Endothelial cell (in vitro differentiated cells): ENCODE measurements at regions not wholly inside any gene's neighbourhood (a gene's known extent, or its start where the extent isn't known, plus 50 kb on each side); places are given as distances from the start of the nearest gene placed in this dataset.

Source experiments
- DNase-seq: peaks from one replicate; pipeline ENCODE4 v3.0.0; 2021; ENCODE audit warnings: low spot score
- H3K27ac Mint-ChIP-seq: one replicate; pipeline ENCODE4 v1.8.0; 2021; ENCODE audit warnings: mixed read lengths, inconsistent platforms; ENCODE audit not compliant: unreplicated experiment
- H3K27me3 Mint-ChIP-seq: one replicate; pipeline ENCODE4 v1.8.0; 2021; ENCODE audit warnings: mild to moderate bottlenecking, moderate library complexity, mixed read lengths, inconsistent platforms; ENCODE audit not compliant: unreplicated experiment
- H3K36me3 Mint-ChIP-seq: one replicate; pipeline ENCODE4 v1.8.0; 2021; ENCODE audit warnings: mild to moderate bottlenecking, low read depth, mixed read lengths, inconsistent platforms; ENCODE audit not compliant: unreplicated experiment
- H3K4me1 Mint-ChIP-seq: one replicate; pipeline ENCODE4 v1.8.0; 2021; ENCODE audit warnings: mild to moderate bottlenecking, mixed read lengths, inconsistent platforms; ENCODE audit not compliant: unreplicated experiment
- H3K4me3 Mint-ChIP-seq: one replicate; pipeline ENCODE4 v1.8.0; 2021; ENCODE audit warnings: mild to moderate bottlenecking, mixed read lengths, inconsistent platforms; ENCODE audit not compliant: unreplicated experiment
- H3K9me3 Mint-ChIP-seq: one replicate; pipeline ENCODE4 v1.8.0; 2021; ENCODE audit warnings: mixed read lengths, inconsistent platforms; ENCODE audit not compliant: unreplicated experiment
- TF ChIP-seq, protein P1 (sequence below): fragments of 200-600 bp; sonication (generic); IDR thresholded peaks from one replicate; pipeline ENCODE4 v1.5.0; 2021; ENCODE audit warnings: antibody characterized with exemption; ENCODE audit not compliant: unreplicated experiment

DNA sequence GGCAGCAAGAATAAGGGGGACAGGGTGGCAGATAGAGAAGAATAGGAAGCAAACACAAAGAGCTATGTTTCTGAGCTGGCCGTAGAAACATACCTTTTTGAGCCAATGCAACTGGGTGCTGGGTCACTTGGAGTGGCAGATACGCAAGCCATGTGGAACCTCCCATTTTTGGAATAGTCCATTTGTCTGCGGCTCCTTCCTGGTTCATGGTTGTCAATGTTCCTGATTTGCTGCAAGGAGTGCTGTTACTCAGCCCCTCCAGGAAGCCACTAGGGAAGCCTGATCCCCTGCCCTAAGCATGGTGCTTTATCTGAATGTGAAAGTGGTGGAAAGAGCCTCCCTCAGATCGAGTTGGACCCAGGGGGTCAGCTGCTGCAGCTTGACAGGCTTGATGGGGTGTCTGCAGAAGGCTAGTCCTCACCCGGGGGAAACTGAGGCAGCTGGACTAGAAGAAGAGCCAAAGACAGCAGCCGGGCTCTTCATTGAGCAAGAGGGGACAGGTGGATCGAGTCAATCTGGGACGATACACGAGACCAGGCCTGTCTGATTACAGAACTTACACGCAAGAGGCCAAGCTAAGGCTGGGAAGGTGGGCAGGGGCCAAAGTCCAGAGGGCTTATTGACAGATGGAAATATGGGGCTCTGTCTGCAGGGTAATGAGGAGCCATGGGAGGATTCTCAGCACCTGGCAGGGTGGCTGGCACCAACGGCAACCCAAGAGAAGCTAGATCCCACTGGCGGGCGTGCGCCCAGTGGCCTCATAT is 57.4 kb upstream of the CTNNBL1 start:
- no peak overlapping the region for H3K27ac Mint-ChIP-seq
- no peaks in the 10 kb centered on the region for H3K4me1 Mint-ChIP-seq
- no peaks in the 10 kb centered on the region for H3K9me3 Mint-ChIP-seq
- H3K4me3 Mint-ChIP-seq, result no peak overlapping the region
- DNase-seq, result no peak
- TF ChIP-seq, protein P1, sequence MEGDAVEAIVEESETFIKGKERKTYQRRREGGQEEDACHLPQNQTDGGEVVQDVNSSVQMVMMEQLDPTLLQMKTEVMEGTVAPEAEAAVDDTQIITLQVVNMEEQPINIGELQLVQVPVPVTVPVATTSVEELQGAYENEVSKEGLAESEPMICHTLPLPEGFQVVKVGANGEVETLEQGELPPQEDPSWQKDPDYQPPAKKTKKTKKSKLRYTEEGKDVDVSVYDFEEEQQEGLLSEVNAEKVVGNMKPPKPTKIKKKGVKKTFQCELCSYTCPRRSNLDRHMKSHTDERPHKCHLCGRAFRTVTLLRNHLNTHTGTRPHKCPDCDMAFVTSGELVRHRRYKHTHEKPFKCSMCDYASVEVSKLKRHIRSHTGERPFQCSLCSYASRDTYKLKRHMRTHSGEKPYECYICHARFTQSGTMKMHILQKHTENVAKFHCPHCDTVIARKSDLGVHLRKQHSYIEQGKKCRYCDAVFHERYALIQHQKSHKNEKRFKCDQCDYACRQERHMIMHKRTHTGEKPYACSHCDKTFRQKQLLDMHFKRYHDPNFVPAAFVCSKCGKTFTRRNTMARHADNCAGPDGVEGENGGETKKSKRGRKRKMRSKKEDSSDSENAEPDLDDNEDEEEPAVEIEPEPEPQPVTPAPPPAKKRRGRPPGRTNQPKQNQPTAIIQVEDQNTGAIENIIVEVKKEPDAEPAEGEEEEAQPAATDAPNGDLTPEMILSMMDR, result no peak
- peaks cover 8% of the 10 kb centered on the region for H3K36me3 Mint-ChIP-seq
- H3K27me3 Mint-ChIP-seq, result peaks cover 5% of the 10 kb centered on the region

- TF ChIP-seq, protein P1, result no peak
- Mint-ChIP-seq H3K27me3 (peaks cover 3% of the 10 kb centered on the region), H3K4me1 (no peaks in the 10 kb centered on the region), H3K4me3 (no peak overlapping the region), H3K27ac (no peak overlapping the region), H3K9me3 (no peaks in the 10 kb centered on the region), H3K36me3 (peaks cover 7% of the 10 kb centered on the region)
- DNase-seq, result no peak
Observed at GRCh38 chr20:37630993-37631392, 62.8 kb upstream of the CTNNBL1 start.

- H3K27me3 Mint-ChIP-seq, result peaks cover 1% of the 10 kb centered on the region
- H3K36me3 Mint-ChIP-seq, result no peaks in the 10 kb centered on the region
- no peak overlapping the region for H3K27ac Mint-ChIP-seq
- H3K4me1 Mint-ChIP-seq, result no peaks in the 10 kb centered on the region
- TF ChIP-seq, protein P1, result no peak
- H3K9me3 Mint-ChIP-seq, result no peaks in the 10 kb centered on the region
- no peak overlapping the region for H3K4me3 Mint-ChIP-seq
- DNase-seq, result no peak
Observed at GRCh38 chr20:37630166-37630565, 63.7 kb upstream of the CTNNBL1 start.

GRCh38 chr20:37627767-37628130 is 66.1 kb upstream of the CTNNBL1 start:
- DNase-seq, result no peak
- peaks cover 1% of the 10 kb centered on the region for H3K27me3 Mint-ChIP-seq
- H3K4me3 Mint-ChIP-seq, result no peak overlapping the region
- no peaks in the 10 kb centered on the region for H3K36me3 Mint-ChIP-seq
- no peaks in the 10 kb centered on the region for H3K9me3 Mint-ChIP-seq
- H3K4me1 Mint-ChIP-seq, result no peaks in the 10 kb centered on the region
- no peak overlapping the region for H3K27ac Mint-ChIP-seq
- TF ChIP-seq, protein P1, result no peak

DNA sequence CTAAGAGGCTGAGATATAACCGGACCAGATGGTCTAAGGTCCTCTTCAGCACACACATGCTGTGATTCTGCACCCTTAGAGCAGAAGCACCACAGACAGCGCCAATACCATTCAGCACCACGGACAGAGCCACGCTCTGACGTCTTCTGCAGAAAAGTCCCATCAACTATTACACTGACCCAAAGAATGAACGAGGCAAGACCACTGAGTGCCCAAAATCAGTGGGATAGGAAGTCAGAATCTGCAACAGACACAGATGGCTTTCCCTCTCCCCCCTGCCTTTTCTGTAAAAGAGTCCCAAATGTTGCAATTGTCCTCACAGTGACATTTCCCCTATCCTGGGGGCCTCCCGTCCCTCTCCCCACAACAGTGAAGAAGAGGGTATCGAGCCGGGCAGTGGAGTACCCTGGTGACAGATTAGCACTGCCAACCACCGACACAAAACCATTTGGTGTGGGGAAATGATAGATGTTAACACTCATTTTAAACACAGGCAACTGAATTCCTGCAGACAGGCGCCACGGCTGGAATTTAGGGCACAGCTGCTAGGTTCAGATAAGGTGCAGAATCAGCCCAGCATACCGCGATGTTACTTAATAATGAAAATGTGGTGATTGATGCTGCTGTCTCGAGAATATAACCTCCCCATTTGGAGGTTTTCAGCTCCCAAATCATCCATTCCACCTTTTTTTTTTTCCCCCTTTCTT is 66.6 kb upstream of the CTNNBL1 start:
- H3K36me3 Mint-ChIP-seq, result no peaks in the 10 kb centered on the region
- H3K4me3 Mint-ChIP-seq, result no peak overlapping the region
- TF ChIP-seq, protein P1, result no peak
- H3K27ac Mint-ChIP-seq, result no peak overlapping the region
- DNase-seq, result peak; percentile 70
- peaks cover 1% of the 10 kb centered on the region for H3K27me3 Mint-ChIP-seq
- no peaks in the 10 kb centered on the region for H3K9me3 Mint-ChIP-seq
- no peaks in the 10 kb centered on the region for H3K4me1 Mint-ChIP-seq
